ENCODE measurements at regions not wholly inside any gene's neighbourhood (a gene's known extent, or its start where the extent isn't known, plus 50 kb on each side); places are given as distances from the start of the nearest gene placed in this dataset.
"Not testable (repeated sequence)": the region's sequence is repeated elsewhere in the genome, so short reads cannot be mapped to it uniquely, and the experiment has no call there.

DNA sequence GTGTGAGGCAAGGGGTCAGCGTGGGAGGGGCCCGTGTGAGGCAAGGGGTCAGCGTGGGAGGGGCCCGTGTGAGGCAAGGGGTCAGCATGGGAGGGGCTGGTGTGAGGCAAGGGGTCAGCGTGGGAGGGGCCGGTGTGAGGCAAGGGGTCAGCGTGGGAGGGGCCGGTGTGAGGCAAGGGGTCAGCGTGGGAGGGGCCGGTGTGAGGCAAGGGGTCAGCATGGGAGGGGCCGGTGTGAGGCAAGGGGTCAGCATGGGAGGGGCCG is 119.2 kb downstream of the SEPTIN14 start:
- not testable (repeated sequence) for DNase-seq

DNA sequence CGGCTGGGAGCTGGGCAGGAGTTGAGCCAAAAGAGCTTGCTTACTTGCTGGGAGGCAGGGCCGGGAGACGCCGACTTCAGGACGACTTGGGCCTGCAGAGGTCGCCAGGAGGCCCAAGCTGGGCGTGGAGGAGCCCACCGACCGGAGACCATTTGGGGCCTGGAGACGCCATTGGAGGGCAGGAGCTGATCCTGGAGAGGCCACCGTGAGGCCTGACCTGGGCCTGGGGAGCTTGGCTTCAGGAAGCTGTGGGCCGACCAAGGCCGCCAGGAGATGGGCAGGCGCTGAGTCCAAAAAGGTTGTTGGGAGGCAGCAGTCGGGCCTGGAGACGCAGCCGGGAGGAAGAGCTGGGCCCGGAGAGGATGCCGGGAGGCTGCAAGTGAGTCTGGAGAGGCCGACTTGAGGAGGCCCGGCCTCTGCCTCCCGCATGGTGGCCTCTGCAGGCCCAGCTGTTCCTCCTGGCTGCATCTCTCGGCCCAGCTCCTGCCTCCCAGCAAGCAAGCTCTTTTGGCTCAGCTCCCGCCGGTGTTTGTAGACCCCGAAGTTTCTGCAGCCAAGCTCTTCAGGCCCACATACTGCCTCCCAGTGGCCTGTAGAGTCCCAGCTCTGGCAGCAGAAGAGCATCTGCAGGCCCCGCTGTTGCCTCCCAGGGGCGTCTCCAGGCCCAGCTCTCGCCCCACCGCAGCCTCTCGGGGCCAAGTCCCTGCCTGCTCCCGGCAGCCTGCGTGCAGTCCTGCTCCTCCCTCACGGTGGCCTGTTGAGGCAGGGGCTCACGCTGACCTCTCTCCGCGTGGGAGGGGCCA is 119.7 kb downstream of the SEPTIN14 start:
- DNase-seq, result not testable (repeated sequence)

DNA sequence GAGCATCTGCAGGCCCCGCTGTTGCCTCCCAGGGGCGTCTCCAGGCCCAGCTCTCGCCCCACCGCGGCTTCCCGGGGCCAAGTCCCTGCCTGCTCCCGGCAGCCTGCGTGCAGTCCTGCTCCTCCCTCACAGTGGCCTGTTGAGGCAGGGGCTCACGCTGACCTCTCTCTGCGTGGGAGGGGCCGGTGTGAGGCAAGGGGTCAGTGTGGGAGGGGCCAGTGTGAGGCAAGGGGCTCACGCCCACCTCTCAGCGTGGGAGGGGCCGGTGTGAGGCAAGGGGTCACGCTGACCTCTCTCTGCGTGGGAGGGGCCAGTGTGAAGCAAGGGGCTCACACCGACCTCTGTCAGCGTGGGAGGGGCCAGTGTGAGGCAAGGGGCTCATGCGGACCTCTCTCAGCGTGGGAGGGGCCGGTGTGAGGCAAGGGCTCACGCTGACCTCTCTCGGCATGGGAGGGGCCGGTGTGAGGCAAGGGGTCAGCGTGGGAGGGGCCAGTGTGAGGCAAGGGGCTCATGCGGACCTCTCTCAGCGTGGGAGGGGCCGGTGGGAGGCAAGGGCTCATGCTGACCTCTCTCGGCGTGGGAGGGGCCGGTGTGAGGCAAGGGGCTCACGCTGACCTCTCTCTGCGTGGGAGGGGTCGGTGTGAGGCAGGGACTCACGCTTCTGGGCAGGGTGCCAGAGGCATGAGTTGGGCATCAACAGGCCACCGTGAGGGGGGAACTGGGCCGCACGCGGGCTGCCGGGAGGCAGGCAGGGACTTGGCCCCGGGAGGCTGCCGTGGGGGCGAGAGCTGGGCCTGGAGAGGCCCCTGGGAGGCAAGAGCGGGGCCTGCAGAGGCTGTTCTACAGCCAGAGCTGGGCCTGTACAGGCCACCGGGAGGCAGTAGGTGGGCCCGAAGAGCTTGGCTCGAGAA is 120.6 kb downstream of the SEPTIN14 start:
- DNase-seq, result not testable (repeated sequence)

DNA sequence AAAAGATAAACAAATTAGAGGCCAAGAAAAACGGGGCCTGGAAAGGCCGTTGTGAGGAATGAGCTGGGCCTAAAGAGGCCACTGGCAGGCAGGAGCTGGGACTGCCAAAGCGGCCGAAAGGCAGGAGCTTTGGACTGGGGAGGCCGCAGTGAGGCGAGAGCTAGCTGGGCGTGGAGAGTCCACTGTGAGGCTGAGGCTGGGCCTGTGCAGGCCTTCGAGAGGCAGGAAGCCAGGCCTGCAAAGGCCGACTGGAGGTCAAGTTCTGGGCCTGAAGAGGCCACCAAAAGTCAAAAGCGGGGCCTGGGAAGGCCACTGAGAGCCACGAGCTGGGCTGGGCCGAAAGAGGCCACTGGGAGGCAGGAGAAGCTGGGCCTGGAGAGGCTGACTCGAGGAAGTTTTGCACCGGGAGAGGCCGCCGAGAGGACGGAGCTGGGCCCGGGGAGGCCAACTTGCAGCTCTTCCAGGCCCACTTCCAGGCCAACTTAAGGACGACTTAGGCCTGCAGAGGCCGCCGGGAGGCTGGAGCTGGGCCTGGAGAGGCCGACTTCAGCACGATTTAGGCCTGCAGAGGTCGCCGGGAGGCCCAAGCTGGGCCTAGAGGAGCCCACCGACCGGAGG is 121.8 kb downstream of the SEPTIN14 start:
- DNase-seq, result not testable (repeated sequence)

DNA sequence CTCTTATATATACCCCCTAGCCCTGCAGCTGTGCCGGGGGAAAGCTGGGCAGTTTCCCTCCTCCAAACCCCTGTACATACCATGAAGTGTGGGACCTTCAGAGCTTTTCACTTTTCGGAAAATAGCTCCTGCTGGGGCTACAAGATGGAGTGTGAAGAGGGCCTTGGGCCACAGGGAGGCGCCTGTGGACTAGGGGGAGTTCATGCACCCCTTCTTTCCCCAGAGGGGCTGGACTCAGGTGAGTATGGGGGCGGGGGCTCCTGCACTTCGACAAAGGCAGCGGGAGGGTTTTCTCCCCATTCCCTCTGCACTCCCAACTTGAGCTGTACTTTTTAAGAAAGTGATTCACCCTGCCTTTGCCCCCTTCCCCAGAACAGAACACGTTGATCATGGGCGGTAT is 122.5 kb downstream of the SEPTIN14 start:
- DNase-seq, result not testable (repeated sequence)

DNA sequence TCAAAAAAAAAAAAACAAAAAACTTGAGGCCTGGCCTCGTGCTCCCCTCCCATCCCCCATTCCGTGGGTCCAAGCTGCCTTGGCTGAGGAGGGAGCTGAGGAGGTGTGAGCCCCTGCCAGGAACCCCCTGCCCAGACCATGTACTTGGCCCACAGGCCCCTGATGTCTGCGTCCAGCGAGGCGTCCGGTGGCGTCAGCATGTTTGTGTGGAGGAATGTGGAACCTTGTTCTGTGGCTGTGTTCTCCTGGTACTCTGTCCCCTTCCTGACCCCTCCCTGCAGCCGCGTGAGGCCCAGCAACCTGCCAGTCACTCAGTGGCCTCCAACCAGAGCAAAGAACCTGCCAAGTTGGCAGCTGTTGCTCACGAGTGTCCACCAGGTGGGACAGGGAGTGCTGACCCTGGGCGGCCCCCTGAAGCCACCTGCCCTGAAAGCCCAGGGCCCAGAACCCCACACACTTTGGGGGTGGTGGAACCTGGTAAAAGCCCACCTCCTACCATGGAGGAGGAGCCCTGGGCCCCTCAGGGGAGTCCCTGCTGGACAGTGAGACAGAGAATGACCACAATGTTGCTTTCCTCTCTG is 125.8 kb downstream of the SEPTIN14 start:
- DNase-seq, result not testable (repeated sequence)

DNA sequence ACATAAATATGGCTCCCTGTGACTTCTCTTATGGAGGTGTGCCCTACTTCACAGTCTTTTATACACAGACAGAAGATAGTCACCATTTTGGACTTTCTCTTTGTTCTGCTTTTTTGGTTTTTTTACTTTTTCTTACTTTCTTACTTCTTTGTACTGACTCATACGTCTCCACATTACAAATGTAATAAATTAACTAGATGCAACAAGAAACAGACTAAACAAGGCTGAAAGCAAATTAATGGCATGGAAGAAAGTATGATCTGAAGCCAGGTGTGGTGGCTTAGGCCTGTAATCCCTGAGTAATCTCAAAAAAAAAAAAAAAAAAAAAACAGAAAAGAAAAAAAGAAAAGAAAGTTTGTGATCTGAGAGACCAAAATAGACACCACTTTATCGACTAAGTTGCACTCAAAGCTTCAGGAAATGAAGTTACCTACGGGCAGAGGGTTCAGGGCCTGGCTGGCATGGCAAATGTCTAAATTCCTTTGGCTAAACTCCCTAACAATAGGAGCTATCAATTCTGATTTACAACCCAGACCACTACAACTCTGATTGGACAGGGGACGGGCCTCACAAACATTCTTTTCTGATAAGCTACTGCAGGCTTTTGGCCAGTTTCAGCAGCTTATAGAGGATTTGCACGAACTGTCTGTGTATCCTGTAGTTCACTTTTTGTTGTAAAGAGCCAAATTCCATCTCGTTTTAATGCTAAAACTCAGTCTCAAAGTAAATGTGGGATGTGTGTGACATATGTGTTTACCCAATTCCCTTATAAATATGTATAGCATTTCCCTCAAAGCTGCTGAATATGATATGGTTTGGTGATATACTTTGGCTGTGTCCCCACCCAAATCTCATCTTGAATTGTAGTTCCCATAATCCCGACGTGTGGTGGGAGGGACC is 129.1 kb downstream of the SEPTIN14 start:
- DNase-seq, result no peak

DNA sequence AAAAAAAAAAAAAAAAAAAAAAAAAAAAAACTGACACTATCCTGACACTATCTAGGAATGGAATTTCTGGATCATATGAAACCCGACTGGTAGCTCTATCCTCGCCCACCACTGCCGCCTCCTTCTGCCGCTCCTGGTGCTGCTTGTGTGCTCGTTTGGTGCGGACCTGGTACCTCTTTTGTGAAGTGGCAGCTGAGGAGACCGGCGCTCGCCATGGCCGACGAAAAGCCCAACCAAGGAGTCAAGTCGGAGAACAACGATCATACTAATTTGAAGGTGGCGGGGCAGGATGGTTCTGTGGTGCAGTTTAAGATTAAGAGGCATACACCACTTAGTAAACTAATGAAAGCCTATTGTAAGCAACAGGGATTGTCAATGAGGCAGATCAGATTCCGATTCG is 130.6 kb downstream of the SEPTIN14 start:
- no peak for DNase-seq

DNA sequence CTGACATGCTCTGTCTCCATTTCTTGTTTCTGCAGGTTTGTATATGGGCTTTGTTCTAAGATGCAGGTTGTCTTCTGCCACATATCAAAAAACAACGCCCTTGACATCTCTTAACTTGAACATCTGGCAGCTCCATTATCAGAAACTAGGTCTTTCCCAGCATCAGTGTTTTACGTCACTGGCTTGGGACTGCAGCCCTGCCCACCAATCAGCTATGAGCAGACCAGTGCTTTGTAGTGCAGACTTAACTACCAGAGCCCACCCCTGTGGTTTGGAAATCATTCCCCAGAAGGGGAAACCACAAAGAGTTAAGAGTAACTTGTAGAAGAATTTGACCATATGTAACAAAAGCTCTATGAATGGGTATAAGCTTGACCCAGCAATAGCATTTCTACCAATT is 132.4 kb downstream of the SEPTIN14 start:
- no peak for DNase-seq

DNA sequence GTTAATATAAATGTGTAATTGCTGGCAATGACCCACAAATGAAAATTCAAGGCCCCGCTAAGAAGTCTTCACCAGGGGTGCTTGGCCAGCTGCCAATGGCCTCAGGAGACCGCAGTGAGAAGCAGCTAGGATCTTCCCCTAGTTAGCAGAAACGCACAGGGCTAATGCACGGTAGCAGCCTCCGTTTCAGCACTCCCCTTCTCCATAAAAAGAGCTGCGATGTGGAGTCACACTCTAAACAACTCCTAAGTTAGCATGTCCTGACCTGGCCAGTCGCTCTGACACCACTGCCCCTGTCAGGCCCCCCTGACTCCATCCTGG is 139.0 kb downstream of the SEPTIN14 start:
- DNase-seq, result no peak

DNA sequence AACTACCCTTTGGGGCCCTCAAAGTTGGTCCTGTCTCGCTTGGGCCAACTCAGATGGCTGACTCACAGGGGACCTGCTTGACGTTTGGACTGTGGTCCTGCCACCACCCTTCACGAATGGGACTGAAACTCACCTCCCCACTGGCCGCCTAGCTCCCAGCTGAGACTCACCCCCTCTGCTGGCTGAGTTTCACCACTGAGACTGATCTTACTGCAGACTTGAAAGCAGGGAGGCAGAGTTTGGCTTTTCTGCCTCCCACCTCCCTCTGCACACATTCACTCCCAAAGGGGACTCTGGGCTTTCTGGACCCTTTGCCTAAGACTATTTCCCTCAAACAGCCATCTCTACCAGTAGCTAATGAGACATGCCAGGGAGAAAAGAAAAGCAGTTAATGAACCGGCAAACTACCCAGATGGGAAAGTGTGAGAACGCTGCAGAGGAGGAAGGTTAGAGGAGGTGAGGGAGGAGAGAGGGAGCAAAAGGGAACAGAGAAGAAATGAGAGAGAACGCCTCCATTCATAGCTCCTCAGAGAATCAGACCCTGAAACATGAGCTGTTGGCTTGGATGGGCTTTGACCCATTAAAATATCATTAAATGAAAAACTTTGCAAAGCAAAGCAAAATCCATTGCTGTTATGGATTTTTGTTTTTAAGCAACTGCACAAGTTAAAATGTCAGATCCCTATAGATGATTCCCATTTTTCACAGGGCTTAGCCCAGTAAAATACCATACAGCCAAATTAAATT is 139.5 kb downstream of the SEPTIN14 start:
- DNase-seq, result not testable (repeated sequence)

DNA sequence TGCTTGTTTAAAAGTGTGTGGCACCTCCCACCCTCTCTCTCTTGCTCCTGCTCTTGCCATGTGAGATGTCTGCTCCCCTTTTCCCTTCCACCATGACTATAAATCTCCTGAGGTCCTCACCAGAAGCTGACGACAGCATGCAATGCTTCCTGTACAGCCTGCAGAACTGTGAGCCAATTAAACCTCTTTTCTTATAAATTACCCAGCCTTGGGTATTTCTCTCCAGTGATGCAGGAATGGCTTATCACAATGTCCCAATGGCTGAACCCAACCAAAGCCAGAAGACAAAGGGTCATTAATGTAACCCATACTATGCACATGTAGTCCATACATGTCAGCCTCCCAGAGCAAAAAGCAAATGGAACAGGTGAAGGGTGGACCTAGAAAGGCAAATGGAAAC is 141.5 kb downstream of the SEPTIN14 start:
- DNase-seq, result not testable (repeated sequence)

DNA sequence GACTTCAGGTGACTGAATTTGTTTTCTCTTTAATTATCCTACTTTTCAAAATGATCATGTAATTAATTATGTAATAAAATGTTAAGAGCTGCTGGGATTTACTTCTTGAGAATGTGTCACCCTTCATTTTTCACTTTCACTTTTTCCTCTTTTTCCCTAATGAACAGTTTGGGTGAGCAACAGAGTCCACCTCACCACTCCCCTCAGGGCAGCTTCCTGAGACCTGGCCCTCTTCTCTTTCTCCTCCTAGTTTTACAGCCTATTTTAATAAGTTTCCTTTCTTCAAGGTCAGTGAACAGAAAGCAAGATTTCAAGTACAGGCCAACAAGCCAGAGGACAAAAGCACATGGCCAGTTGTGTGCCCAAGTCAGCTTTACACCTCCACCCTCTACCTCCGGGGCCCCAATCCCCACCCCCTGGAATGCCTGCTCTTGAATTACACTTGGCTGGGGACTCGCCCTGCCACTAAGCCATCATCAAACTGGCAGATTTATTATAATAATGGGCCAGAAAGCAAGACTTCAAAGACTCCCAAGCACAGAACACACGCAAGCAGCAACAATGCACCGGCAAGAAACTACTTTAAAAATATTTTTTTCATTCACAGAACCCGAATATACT is 143.1 kb upstream of the VOPP1 start:
- DNase-seq, result not testable (repeated sequence)

DNA sequence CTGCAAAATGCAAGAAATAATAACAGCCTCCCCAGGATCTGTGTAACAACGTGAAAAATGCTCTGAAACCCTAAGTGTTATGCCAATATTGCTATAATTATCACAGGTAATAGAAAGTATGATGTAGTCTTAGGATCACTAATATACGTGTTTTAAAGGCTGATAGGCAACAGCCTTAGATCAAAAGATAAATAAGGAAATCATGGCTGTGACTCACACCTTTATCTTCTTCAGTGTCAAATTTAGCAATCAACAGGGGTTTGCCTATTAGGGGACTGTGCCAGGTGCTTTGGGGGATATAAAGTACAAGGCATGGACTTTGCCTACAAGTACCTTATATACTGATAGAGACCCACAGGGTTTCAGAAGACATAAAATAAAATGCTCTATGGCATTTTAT is 142.1 kb upstream of the VOPP1 start:
- not testable (repeated sequence) for DNase-seq

DNA sequence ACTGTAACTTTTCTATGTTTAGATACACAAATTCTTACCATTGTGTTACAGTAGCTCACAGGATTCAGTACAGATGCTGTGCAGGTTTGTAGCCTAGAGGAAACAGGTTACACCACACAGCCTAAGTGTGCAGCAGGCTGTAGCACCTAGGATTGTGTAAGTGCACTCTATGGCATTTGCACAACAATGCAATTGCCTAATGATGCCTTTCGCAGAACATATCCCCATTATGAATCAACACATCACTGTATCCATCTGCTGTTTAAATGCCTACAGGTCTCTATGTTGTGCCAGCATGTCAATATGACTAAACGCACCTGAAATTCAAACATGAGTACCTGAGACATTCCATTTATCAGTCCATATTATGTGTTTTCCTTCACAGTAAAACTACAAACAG is 138.0 kb upstream of the VOPP1 start:
- DNase-seq, result not testable (repeated sequence)

DNA sequence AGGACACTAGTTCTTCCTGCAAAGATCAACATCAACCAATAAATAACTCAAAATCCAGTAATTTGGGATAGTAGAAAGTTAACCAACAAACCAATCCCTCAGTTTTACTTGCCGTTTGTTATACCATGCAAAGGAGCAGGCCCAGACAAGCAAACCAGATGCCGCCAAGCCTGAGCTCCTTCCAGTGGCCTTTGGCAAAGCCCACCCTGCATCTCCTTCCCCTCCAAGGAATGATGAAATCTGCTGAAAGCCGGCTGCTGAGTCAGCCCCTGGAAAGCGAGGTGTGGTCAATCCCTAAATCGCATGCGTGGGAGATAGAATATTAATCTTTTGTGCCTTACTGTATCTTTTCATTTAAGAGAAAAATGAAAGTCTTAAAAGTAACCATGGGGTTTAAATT is 135.7 kb upstream of the VOPP1 start:
- DNase-seq, result not testable (repeated sequence)

DNA sequence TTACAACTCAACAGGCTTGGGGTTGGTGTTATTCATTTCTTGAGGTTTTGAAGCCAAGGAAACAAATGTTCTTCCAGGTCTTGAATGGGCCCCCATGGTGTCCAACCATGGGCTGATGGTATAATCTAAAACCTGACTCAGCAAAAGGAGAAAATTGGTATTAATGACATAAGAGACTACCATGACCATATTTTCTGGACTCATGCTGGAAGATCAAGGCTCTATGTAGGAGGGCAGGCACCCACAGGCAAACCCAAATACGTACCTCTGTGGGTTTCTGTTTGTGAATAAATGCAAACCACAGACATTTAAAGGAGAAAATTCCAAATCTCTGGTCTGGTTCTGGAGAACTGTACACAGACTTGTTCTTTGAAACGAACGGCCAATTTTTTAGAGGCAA is 135.1 kb upstream of the VOPP1 start:
- not testable (repeated sequence) for DNase-seq

DNA sequence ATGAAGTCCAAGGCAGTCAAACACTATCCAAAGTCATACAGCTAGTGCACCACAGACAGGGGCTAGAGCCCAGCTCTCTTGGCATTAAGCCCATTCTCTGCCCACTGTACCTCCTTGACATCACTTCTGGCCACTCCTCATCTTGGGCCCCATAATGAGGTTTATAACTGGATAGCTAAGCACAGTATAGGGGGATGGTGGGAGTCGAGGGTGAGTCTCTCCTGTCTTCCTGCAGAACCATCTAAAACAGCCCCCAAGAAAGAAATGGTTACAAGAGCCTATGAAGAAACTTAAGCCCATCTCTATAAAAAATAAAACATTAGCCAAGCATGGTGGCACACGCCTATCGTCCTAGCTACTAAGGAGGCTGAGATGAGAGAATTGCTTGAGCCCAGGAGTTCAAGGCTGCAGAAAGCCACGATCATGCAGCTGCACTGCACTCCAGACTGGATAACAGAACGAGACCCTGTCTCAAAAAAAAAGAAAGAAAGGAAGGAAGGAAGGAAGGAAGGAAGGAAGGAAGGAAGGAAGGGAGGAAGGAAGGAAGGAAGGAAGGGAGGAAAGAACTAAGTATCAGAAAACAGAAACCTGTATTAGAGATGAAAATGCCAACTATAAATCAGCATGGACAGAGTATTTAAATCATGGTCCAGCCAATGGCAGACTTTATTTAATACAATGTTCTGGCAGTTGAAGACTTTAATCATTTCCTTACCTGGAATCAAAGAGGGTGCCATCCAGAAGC is 134.3 kb upstream of the VOPP1 start:
- DNase-seq, result not testable (repeated sequence)

DNA sequence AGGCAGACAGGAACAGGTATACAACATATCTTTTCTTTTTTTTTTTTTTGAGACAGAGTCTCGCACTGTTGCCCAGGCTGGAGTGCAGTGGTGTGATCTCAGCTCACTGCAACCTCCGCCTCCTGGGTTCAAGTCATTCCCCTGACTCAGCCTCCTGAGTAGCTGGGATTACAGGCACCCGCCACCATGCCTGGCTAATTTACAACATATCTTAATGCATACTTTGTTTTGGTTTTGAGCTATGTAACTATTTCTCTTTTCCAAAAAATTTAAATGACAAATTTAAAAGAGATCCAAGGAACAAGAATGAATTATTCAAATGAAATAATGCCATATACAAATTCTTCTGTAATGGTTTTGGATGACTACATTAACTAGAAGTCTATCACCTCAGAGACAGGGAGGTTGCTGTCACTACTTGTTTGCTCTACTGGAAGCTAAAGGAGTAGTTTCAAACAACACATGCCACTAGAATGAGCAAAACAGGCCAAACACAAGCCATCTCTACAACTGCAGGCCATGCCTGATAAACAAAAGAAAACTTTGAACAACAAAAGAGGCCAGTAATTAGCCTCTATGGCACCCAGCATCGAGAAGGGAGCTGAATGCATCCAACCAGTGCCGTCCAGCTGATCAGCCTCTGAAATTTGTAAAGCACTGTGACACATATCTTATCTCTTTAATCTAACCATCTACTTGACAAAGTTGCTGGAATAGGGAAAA is 133.6 kb upstream of the VOPP1 start:
- not testable (repeated sequence) for DNase-seq

DNA sequence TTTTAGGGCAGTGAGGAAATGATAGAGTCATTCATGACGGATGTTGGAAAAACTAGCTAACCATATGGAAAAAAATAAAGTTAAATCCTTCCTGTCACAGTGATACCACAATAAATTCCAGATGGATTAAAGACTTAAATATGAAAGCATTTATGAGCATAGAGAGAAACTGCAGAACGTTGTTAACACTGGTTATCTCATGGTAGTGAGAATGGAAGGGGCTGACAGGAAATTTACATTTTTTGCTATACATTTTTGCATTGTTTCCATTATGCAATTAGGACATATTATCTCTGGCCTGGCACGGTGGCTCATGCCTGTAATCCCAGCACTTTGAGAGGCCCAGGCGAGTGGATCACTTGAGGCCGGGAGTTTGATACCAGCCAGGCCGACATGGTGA is 130.5 kb upstream of the VOPP1 start:
- DNase-seq, result not testable (repeated sequence)
